AG04449 (cell line): ENCODE measurements at regions not wholly inside any gene's neighbourhood (a gene's known extent, or its start where the extent isn't known, plus 50 kb on each side); places are given as distances from the start of the nearest gene placed in this dataset.

Source experiments
- CTCF ChIA-PET: fragments of 350-600 bp; formaldehyde crosslinking; extraction: SDS; loops from one replicate; lab custom pipeline; 2021; ENCODE audit warnings: antibody characterized with exemption; lab: Yijun Ruan, JAX
- POLR2A ChIA-PET: fragments of 400-600, 350-600 bp; formaldehyde crosslinking; extraction: SDS; loops from one replicate; lab custom pipeline; 2020; ENCODE audit warnings: antibody characterized with exemption, inconsistent platforms; lab: Yijun Ruan, JAX
- DNase-seq: peaks from one replicate; pipeline ENCODE4 v3.0.0-alpha.2; 2010; ENCODE audit warnings: low read depth, low spot score
- H3K4me3 ChIP-seq: 2 replicates; pipeline ENCODE4 v1.5.1; 2011; ENCODE audit warnings: low read depth, mild to moderate bottlenecking, control low read depth, low read length
- CTCF ChIP-seq: IDR thresholded peaks from one replicate; pipeline ENCODE4 v1.5.1; 2011; ENCODE audit warnings: mild to moderate bottlenecking, moderate library complexity, low read length, control low read depth, inconsistent platforms; ENCODE audit not compliant: insufficient read depth; ENCODE audit errors: missing control alignments

DNA sequence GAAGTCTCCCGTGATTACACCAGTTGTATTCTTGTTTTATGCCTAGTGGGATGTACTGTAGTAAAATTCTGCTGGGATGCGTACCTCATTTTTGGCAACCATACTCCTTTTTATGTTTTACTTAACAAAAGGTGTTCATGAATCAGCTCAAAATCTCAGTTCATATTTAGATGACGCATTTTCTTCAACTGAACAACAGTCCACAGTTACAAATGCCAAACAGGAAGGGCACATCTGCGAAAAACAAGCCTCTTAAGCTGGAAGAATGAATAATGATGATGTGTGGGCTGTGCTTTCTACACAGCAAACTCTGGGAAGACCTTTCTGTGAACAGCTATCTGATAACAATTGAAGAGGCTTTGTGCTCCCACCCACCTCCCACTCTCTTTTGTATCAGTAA lies 68.4 kb upstream of the NRBF2 start:
- CTCF ChIA-PET: interaction anchor here (2.4 kb wide), 1 partner anchor 19 kb away, joined by 9 read pairs; no protein-coding TSS in a partner anchor
- no peak for DNase-seq
- TF ChIP-seq CTCF: no peak

GRCh38 chr10:63058236-63058635 lies 74.9 kb upstream of the NRBF2 start:
- ChIA-PET CTCF (interaction anchor here (0.9 kb wide), 1 partner anchor 662 kb away, joined by 3 read pairs; no protein-coding TSS in a partner anchor), POLR2A (no interaction called here)
- no peak for DNase-seq
- TF ChIP-seq CTCF: no peak
- H3K4me3 ChIP-seq: no peak overlapping the region

More for the DNA sequence above, 68.4 kb upstream of the NRBF2 start:
- H3K4me3 ChIP-seq: no peak overlapping the region
- POLR2A ChIA-PET: no interaction called here

DNA sequence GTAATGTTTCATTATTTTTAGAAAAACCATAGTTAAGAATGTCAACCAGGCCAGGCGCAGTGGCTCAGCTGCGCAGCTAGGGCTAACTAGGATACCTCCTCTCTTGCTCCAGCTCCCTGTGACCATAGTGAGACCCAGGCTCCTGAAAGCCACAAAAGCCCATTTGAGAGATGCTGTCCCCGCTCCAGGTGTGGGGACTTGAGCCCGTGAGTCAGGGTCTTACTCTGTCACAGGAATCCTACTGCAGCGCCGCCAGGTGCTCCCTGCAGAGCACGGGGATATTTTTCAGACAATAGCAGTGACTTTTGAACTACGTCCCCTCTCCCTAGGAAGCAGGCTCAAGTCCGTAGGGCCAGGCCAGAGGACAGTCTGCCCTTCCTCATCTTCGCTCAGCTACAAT lies 75.6 kb upstream of the NRBF2 start:
- CTCF ChIA-PET: no interaction called here
- no peak overlapping the region for H3K4me3 ChIP-seq
- POLR2A ChIA-PET: no interaction called here
- TF ChIP-seq CTCF: no peak
- no peak for DNase-seq

GRCh38 chr10:63055705-63056104 lies 77.4 kb upstream of the NRBF2 start:
- TF ChIP-seq CTCF: no peak
- ChIA-PET POLR2A (no interaction called here), CTCF (no interaction called here)
- DNase-seq: no peak
- H3K4me3 ChIP-seq: no peak overlapping the region

DNA sequence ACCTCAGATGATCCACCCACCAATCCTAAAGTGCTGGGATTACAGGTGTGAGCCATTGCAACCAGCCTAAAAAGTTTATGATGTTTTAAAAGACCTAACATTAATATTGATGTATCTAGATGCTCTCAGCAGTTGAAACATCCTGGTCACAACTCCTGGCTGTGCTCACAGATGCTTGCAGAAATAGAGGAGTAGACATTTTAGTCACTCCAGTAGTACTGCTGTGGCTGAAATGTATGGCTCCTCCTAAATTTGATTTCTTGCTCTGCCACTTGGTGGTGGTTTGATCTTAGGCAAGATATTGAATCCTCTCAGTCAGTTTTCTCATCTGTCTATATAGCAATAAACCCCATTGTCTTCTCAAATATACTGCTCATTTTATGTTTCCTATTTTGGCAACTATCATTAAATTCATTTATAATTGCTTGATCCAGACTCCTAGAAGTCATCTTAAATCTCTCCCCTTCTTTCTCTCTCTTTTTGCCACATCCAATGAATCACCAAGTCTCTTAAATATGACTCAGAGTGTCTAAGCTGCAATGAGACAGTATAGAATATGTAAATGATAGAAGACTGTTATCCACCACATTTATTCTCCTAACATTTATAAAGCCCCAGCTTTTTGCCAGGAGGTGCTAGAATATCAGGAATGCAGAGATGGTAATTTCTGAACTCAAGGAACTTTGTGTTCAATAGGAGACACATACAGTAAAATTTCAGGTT lies 78.1 kb upstream of the NRBF2 start:
- no peak for TF ChIP-seq CTCF
- CTCF ChIA-PET: interaction anchor here (0.5 kb wide), 1 partner anchor 170 kb away, joined by 3 read pairs; no protein-coding TSS in a partner anchor
- DNase-seq: no peak

GRCh38 chr10:63052083-63052482 lies 81.0 kb upstream of the NRBF2 start:
- POLR2A ChIA-PET: no interaction called here

More for the DNA sequence above, 78.1 kb upstream of the NRBF2 start:
- no peak overlapping the region for H3K4me3 ChIP-seq
- POLR2A ChIA-PET: no interaction called here

More at GRCh38 chr10:63052083-63052482, 81.0 kb upstream of the NRBF2 start:
- TF ChIP-seq CTCF: no peak
- DNase-seq: no peak
- no peak overlapping the region for H3K4me3 ChIP-seq
- CTCF ChIA-PET: interaction anchor here (0.9 to 1.3 kb wide), 3 partner anchors 32 to 458 kb away, joined by 3 read pairs; no protein-coding TSS in a partner anchor
